Erythroblast (primary cell): ENCODE measurements at regions not wholly inside any gene's neighbourhood (a gene's known extent, or its start where the extent isn't known, plus 50 kb on each side); places are given as distances from the start of the nearest gene placed in this dataset.
"Not testable (repeated sequence)": the region's sequence is repeated elsewhere in the genome, so short reads cannot be mapped to it uniquely, and the experiment has no call there.

Experiments
- GATA1 ChIP-seq: IDR thresholded peaks from 2 replicates; pipeline ENCODE4 v1.6.1; 2011; ENCODE audit warnings: low read depth, mild to moderate bottlenecking, control low read depth, low read length, moderate library complexity
- POLR2A ChIP-seq: IDR thresholded peaks from 2 replicates; pipeline ENCODE4 v1.6.1; 2011; ENCODE audit warnings: mild to moderate bottlenecking, low read length

DNA sequence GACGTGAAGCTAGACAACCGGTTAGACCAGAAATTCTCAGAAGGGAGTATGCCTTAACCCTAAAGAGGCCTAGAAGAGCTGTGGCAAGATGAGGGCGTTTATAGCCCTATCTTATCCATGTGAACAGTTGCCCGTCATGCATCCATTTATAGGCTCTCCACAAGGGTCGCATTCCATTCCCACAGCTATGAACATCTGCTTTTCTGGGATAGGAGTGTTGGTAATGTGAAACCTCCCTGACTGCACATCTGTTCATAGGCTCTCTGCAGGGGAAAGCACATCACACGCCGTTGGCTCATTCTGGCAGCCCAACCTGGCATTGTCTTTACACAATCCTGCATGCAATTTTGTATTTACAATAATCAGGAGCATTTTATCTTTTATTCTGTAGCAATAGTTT, 485.6 kb downstream of the ACTR3B start:
- TF ChIP-seq POLR2A, GATA1: not testable (repeated sequence)
